AG04450 (cell line): ENCODE measurements at regions not wholly inside any gene's neighbourhood (a gene's known extent, or its start where the extent isn't known, plus 50 kb on each side); places are given as distances from the start of the nearest gene placed in this dataset.
"Not testable (repeated sequence)": the region's sequence is repeated elsewhere in the genome, so short reads cannot be mapped to it uniquely, and the experiment has no call there.

ENCODE experiments used
- CTCF ChIA-PET: fragments of 300-600, 350-600 bp; formaldehyde crosslinking; extraction: SDS; loops from one replicate; lab custom pipeline; 2022; ENCODE audit warnings: antibody characterized with exemption, inconsistent platforms; lab: Charles Lee
- POLR2A ChIA-PET: fragments of 350-600 bp; formaldehyde crosslinking; extraction: SDS; loops from one replicate; lab custom pipeline; 2021; ENCODE audit warnings: antibody characterized with exemption, inconsistent platforms; lab: Yijun Ruan, JAX
- DNase-seq: peaks from one replicate; pipeline ENCODE4 v3.0.0-alpha.2; 2011; ENCODE audit warnings: low read depth, low spot score
- H3K27ac ChIP-seq: one replicate; pipeline ENCODE4 v1.5.1; 2012; ENCODE audit warnings: low read depth, low read length, control low read depth
- H3K27me3 ChIP-seq: one replicate; pipeline ENCODE4 v1.6.0; 2012; ENCODE audit warnings: low read length; ENCODE audit not compliant: control insufficient read depth, insufficient read depth
- H3K4me3 ChIP-seq: 2 replicates; pipeline ENCODE4 v1.5.1; 2011; ENCODE audit warnings: mild to moderate bottlenecking, low read depth, low read length, control low read depth
- H3K9me3 ChIP-seq: 2 replicates; pipeline ENCODE4 v1.5.1; 2012; ENCODE audit warnings: low read length; ENCODE audit not compliant: control insufficient read depth, insufficient read depth
- CTCF ChIP-seq: IDR thresholded peaks from 2 replicates; pipeline ENCODE4 v1.5.1; 2011; ENCODE audit warnings: low read depth, low read length, control low read depth, inconsistent platforms

- DNase-seq = no peak
- CTCF ChIA-PET = no interaction called here
Observed at GRCh38 chr1:4489486-4489885, 164.9 kb upstream of the AJAP1 start.

DNA sequence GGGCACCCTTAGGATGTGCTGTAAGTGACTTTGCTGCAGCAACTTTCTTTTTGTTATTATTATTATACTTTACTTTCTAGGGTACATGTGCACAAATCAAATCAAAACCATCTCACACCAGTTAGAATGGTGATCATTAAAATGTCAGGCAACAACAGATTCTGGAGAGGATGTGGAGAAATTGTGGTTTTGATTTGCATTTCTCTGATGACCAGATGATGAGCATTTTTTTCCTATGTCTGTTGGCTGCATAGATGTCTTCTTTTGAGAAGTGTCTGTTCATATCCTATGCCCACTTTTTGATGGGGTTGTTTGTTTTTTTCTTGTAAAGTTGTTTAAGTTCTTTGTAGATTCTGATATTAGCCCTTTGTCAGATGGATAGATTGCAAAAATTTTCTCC, 164.4 kb upstream of the AJAP1 start:
- H3K9me3 ChIP-seq = peaks cover 80% of the 10 kb centered on the region
- H3K4me3 ChIP-seq, POLR2A ChIA-PET, H3K27ac ChIP-seq, H3K27me3 ChIP-seq, DNase-seq, CTCF ChIA-PET: not testable (repeated sequence)

More at GRCh38 chr1:4489486-4489885, 164.9 kb upstream of the AJAP1 start:
- Histone ChIP-seq H3K27me3 (no peaks in the 10 kb centered on the region), H3K9me3 (peaks cover 77% of the 10 kb centered on the region), H3K27ac (no peak overlapping the region), H3K4me3 (no peak overlapping the region)
- POLR2A ChIA-PET = no interaction called here
- TF ChIP-seq CTCF = no peak

- no peak for DNase-seq
- no peak overlapping the region for H3K27ac ChIP-seq
- H3K27me3 ChIP-seq = no peaks in the 10 kb centered on the region
- POLR2A ChIA-PET = no interaction called here
- H3K4me3 ChIP-seq = no peak overlapping the region
- CTCF ChIA-PET = no interaction called here
- TF ChIP-seq CTCF = no peak
- H3K9me3 ChIP-seq = peaks cover 71% of the 10 kb centered on the region
Observed at GRCh38 chr1:4494027-4494426, 160.4 kb upstream of the AJAP1 start.

DNA sequence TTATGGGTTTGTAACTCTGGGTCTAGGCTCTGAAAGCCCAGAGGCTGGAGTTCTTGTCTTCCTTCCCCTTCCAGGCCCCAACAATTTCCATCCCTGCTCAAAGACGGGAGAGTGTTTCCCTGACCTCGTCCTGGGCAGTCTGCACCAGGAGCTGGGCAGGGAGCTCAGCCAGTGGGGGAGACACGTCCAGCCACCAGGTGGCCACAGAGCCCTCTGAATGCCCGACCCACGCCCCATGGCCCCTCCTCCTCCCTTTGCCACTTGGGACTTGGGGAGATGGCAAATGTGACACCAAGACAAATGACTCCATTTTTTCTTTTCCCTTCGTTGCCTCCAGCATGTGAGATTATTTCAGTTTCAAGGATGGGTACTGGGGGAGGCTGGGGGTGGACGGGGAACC, 159.9 kb upstream of the AJAP1 start:
- CTCF ChIA-PET = no interaction called here
- Histone ChIP-seq H3K27ac (no peak overlapping the region), H3K4me3 (no peak overlapping the region), H3K9me3 (peaks cover 68% of the 10 kb centered on the region), H3K27me3 (no peaks in the 10 kb centered on the region)
- POLR2A ChIA-PET = no interaction called here
- no peak for TF ChIP-seq CTCF
- DNase-seq = no peak

- CTCF ChIA-PET = no interaction called here
- no peak for DNase-seq
- no peak overlapping the region for H3K4me3 ChIP-seq
- H3K27me3 ChIP-seq = no peaks in the 10 kb centered on the region
- POLR2A ChIA-PET = no interaction called here
- TF ChIP-seq CTCF = no peak
- H3K9me3 ChIP-seq = peaks cover 78% of the 10 kb centered on the region
- H3K27ac ChIP-seq = no peak overlapping the region
Observed at GRCh38 chr1:4495809-4496208, 158.6 kb upstream of the AJAP1 start.

- no peaks in the 10 kb centered on the region for H3K27me3 ChIP-seq
- CTCF ChIA-PET = no interaction called here
- no peak overlapping the region for H3K27ac ChIP-seq
- no peak for TF ChIP-seq CTCF
- DNase-seq = no peak
- H3K4me3 ChIP-seq = no peak overlapping the region
- H3K9me3 ChIP-seq = peaks cover 84% of the 10 kb centered on the region
- POLR2A ChIA-PET = no interaction called here
Observed at GRCh38 chr1:4500441-4500840, 154.0 kb upstream of the AJAP1 start.
